ENCODE measurements at regions not wholly inside any gene's neighbourhood (a gene's known extent, or its start where the extent isn't known, plus 50 kb on each side); places are given as distances from the start of the nearest gene placed in this dataset.
"Not testable (repeated sequence)": the region's sequence is repeated elsewhere in the genome, so short reads cannot be mapped to it uniquely, and the experiment has no call there.

- DNase-seq (no peak), ATAC-seq (no peak)
- H3K9me3 ChIP-seq (ENCODE audit: control insufficient read depth, low read length) = no peaks in the 10 kb centered on the region
- WGBS = 33% methylated on average over 1 of the region's 1 CpG
- no peak overlapping the region for H3K27ac ChIP-seq (ENCODE audit: low read length)
- no peaks in the 10 kb centered on the region for H3K4me1 ChIP-seq (ENCODE audit: control insufficient read depth, insufficient read depth, low read length)
- intact Hi-C loops (cut with DNase I) = no loop called here
- no peak overlapping the region for H3K4me3 ChIP-seq (ENCODE audit: low read length)
- no peaks in the 10 kb centered on the region for H3K27me3 ChIP-seq (ENCODE audit: control insufficient read depth, insufficient read depth)
Measured at GRCh38 chr11:38718659-38719058, 2120.6 kb upstream of the RAG2 start.

- no peak overlapping the region for H3K27ac ChIP-seq (ENCODE audit: low read length)
- DNase-seq (no peak), ATAC-seq (no peak)
- no peaks in the 10 kb centered on the region for H3K9me3 ChIP-seq (ENCODE audit: control insufficient read depth, low read length)
- no peaks in the 10 kb centered on the region for H3K27me3 ChIP-seq (ENCODE audit: control insufficient read depth, insufficient read depth)
- H3K4me1 ChIP-seq (ENCODE audit: control insufficient read depth, insufficient read depth, low read length) = no peaks in the 10 kb centered on the region
- 43% methylated on average over 2 of the region's 2 CpGs for WGBS
- no peak overlapping the region for H3K4me3 ChIP-seq (ENCODE audit: low read length)
- intact Hi-C loops (cut with DNase I) = no loop called here
Measured at GRCh38 chr11:38718049-38718448, 2120.0 kb upstream of the RAG2 start.

GRCh38 chr11:38711110-38711509, 2113.1 kb upstream of the RAG2 start:
- intact Hi-C loops (cut with DNase I) = no loop called here
- H3K4me3 ChIP-seq (ENCODE audit: low read length) = no peak overlapping the region
- H3K27me3 ChIP-seq (ENCODE audit: control insufficient read depth, insufficient read depth) = no peaks in the 10 kb centered on the region
- no peaks in the 10 kb centered on the region for H3K9me3 ChIP-seq (ENCODE audit: control insufficient read depth, low read length)
- DNase-seq (no peak), ATAC-seq (no peak)
- no peak overlapping the region for H3K27ac ChIP-seq (ENCODE audit: low read length)
- H3K4me1 ChIP-seq (ENCODE audit: control insufficient read depth, insufficient read depth, low read length) = no peaks in the 10 kb centered on the region

- Histone ChIP-seq H3K4me1 (ENCODE audit: control insufficient read depth, insufficient read depth, low read length) (no peaks in the 10 kb centered on the region), H3K27me3 (ENCODE audit: control insufficient read depth, insufficient read depth) (no peaks in the 10 kb centered on the region), H3K9me3 (ENCODE audit: control insufficient read depth, low read length) (no peaks in the 10 kb centered on the region), H3K27ac (ENCODE audit: low read length) (no peak overlapping the region), H3K4me3 (ENCODE audit: low read length) (no peak overlapping the region)
- intact Hi-C loops (cut with DNase I) = no loop called here
- ATAC-seq (no peak), DNase-seq (no peak)
- WGBS = 77% methylated on average over 5 of the region's 5 CpGs
Measured at GRCh38 chr11:38710262-38710661, 2112.2 kb upstream of the RAG2 start.

- 60% methylated on average over 2 of the region's 2 CpGs for WGBS
- Histone ChIP-seq H3K4me1 (ENCODE audit: control insufficient read depth, insufficient read depth, low read length) (no peaks in the 10 kb centered on the region), H3K27me3 (ENCODE audit: control insufficient read depth, insufficient read depth) (no peaks in the 10 kb centered on the region), H3K27ac (ENCODE audit: low read length) (no peak overlapping the region), H3K4me3 (ENCODE audit: low read length) (no peak overlapping the region), H3K9me3 (ENCODE audit: control insufficient read depth, low read length) (no peaks in the 10 kb centered on the region)
- DNase-seq (no peak), ATAC-seq (no peak)
- intact Hi-C loops (cut with DNase I) = no loop called here
Measured at GRCh38 chr11:38700111-38700510, 2102.1 kb upstream of the RAG2 start.

GRCh38 chr11:38693306-38693705, 2095.3 kb upstream of the RAG2 start:
- no peaks in the 10 kb centered on the region for H3K4me1 ChIP-seq (ENCODE audit: control insufficient read depth, insufficient read depth, low read length)
- intact Hi-C loops (cut with DNase I) = no loop called here
- no peak for DNase-seq
- H3K4me3 ChIP-seq (ENCODE audit: low read length) = no peak overlapping the region
- no peak overlapping the region for H3K27ac ChIP-seq (ENCODE audit: low read length)
- H3K27me3 ChIP-seq (ENCODE audit: control insufficient read depth, insufficient read depth) = no peaks in the 10 kb centered on the region
- WGBS = 97% methylated on average over 1 of the region's 1 CpG
- no peak for ATAC-seq
- H3K9me3 ChIP-seq (ENCODE audit: control insufficient read depth, low read length) = no peaks in the 10 kb centered on the region

- H3K27me3 ChIP-seq (ENCODE audit: control insufficient read depth, insufficient read depth); H3K9me3 ChIP-seq (ENCODE audit: control insufficient read depth, low read length); H3K4me3 ChIP-seq (ENCODE audit: low read length); H3K27ac ChIP-seq (ENCODE audit: low read length); DNase-seq; H3K4me1 ChIP-seq (ENCODE audit: control insufficient read depth, insufficient read depth, low read length); ATAC-seq; intact Hi-C loops (cut with DNase I): not testable (repeated sequence)
- 77% methylated on average over 2 of the region's 2 CpGs for WGBS
Measured at GRCh38 chr11:38690211-38690610, 2092.2 kb upstream of the RAG2 start.

GRCh38 chr11:38687008-38687407, 2089.0 kb upstream of the RAG2 start:
- Histone ChIP-seq H3K9me3 (ENCODE audit: control insufficient read depth, low read length) (no peaks in the 10 kb centered on the region), H3K27ac (ENCODE audit: low read length) (no peak overlapping the region), H3K27me3 (ENCODE audit: control insufficient read depth, insufficient read depth) (no peaks in the 10 kb centered on the region), H3K4me1 (ENCODE audit: control insufficient read depth, insufficient read depth, low read length) (no peaks in the 10 kb centered on the region), H3K4me3 (ENCODE audit: low read length) (no peak overlapping the region)
- ATAC-seq (no peak), DNase-seq (no peak)
- intact Hi-C loops (cut with DNase I) = no loop called here
- WGBS = 57% methylated on average over 3 of the region's 3 CpGs

GRCh38 chr11:38683484-38683883, 2085.4 kb upstream of the RAG2 start:
- no peak overlapping the region for H3K4me3 ChIP-seq (ENCODE audit: low read length)
- DNase-seq = no peak
- no peak for ATAC-seq
- WGBS = 93% methylated on average over 2 of the region's 2 CpGs
- no peak overlapping the region for H3K27ac ChIP-seq (ENCODE audit: low read length)
- no peaks in the 10 kb centered on the region for H3K27me3 ChIP-seq (ENCODE audit: control insufficient read depth, insufficient read depth)
- intact Hi-C loops (cut with DNase I) = no loop called here
- no peaks in the 10 kb centered on the region for H3K9me3 ChIP-seq (ENCODE audit: control insufficient read depth, low read length)
- no peaks in the 10 kb centered on the region for H3K4me1 ChIP-seq (ENCODE audit: control insufficient read depth, insufficient read depth, low read length)

- H3K27ac ChIP-seq (ENCODE audit: low read length) = no peak overlapping the region
- ATAC-seq = no peak
- 85% methylated on average over 2 of the region's 2 CpGs for WGBS
- intact Hi-C loops (cut with DNase I) = no loop called here
- no peaks in the 10 kb centered on the region for H3K4me1 ChIP-seq (ENCODE audit: control insufficient read depth, insufficient read depth, low read length)
- H3K27me3 ChIP-seq (ENCODE audit: control insufficient read depth, insufficient read depth) = no peaks in the 10 kb centered on the region
- no peak overlapping the region for H3K4me3 ChIP-seq (ENCODE audit: low read length)
- DNase-seq = no peak
- no peaks in the 10 kb centered on the region for H3K9me3 ChIP-seq (ENCODE audit: control insufficient read depth, low read length)
Measured at GRCh38 chr11:38680746-38681145, 2082.7 kb upstream of the RAG2 start.

- Histone ChIP-seq H3K4me3 (ENCODE audit: low read length) (no peak overlapping the region), H3K4me1 (ENCODE audit: control insufficient read depth, insufficient read depth, low read length) (no peaks in the 10 kb centered on the region), H3K9me3 (ENCODE audit: control insufficient read depth, low read length) (no peaks in the 10 kb centered on the region), H3K27me3 (ENCODE audit: control insufficient read depth, insufficient read depth) (no peaks in the 10 kb centered on the region), H3K27ac (ENCODE audit: low read length) (no peak overlapping the region)
- WGBS = 89% methylated on average over 2 of the region's 2 CpGs
- DNase-seq = no peak
- intact Hi-C loops (cut with DNase I) = no loop called here
- ATAC-seq = no peak
Measured at GRCh38 chr11:38680166-38680565, 2082.1 kb upstream of the RAG2 start.

GRCh38 chr11:38672445-38672844, 2074.4 kb upstream of the RAG2 start:
- intact Hi-C loops (cut with DNase I) = no loop called here
- no peaks in the 10 kb centered on the region for H3K4me1 ChIP-seq (ENCODE audit: control insufficient read depth, insufficient read depth, low read length)
- H3K9me3 ChIP-seq (ENCODE audit: control insufficient read depth, low read length) = no peaks in the 10 kb centered on the region
- H3K27me3 ChIP-seq (ENCODE audit: control insufficient read depth, insufficient read depth) = no peaks in the 10 kb centered on the region
- H3K27ac ChIP-seq (ENCODE audit: low read length) = no peak overlapping the region
- DNase-seq (no peak), ATAC-seq (no peak)
- no peak overlapping the region for H3K4me3 ChIP-seq (ENCODE audit: low read length)
